COLO668 (cell line): ENCODE measurements at regions not wholly inside any gene's neighbourhood (a gene's known extent, or its start where the extent isn't known, plus 50 kb on each side); places are given as distances from the start of the nearest gene placed in this dataset.
"Not testable (repeated sequence)": the region's sequence is repeated elsewhere in the genome, so short reads cannot be mapped to it uniquely, and the experiment has no call there.

Source experiments
- DNase-seq: peaks from one replicate; lab custom pipeline; 2025; ENCODE audit not compliant: unreplicated experiment; lab: John Stamatoyannopoulos, UW

DNA sequence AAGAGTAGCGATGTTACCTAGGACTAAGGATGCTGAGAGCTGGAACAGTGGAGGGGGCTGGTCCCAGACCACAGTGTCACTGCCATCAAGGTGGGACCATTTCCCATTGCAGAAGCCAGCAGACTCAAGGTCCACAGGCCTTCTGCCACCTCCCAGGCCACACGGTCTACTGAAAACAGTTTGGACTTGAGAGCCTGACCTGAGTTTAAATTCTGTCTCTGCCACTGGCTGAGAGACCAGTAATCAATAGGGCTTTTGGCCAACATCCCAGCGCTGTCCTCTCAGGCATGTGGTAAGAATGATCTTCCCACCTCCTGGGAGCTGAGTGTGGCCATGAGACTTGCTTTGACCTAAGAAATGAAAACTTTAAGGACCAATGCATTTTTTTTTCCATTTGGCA is 331.4 kb upstream of the CDH5 start:
- no peak for DNase-seq

DNA sequence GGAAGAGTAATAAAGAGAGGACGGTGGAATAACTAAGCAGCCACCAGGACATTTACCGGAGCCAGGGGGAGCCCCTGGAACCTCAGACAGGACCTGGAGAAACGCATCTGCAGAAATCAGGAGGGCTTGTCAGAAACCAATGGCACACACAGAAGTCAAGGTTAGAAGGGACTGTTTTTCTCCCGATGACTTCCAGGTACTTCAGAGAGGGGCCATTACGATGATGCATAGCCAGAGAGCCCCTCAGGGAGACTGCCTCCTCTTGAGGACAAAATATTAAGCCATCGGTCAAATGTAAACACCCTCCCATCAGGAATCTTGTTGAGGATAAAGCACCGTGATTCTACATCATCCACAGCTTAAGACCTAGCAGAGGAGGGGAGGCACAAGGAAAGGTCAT is 333.6 kb upstream of the CDH5 start:
- no peak for DNase-seq

DNA sequence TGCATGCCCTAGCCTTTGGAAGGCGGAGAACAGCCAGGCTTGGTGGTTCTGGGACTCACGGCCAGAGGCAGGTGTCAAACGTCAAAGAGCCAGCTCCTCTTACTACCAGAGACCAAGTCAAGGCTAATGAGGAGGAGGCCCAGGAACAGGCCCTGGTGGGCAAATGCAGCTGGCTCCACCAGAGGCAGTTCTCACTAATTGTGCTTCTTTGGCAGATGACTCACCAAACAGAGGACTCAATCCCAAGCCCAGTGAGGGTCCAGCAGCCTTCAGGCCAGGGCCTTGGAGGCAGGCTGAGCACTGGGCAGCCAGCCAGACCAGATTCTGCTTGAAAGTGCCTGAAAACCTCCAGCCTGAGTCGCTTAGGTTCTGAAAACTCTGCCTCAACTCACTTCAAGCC is 336.5 kb upstream of the CDH5 start:
- DNase-seq = no peak

DNA sequence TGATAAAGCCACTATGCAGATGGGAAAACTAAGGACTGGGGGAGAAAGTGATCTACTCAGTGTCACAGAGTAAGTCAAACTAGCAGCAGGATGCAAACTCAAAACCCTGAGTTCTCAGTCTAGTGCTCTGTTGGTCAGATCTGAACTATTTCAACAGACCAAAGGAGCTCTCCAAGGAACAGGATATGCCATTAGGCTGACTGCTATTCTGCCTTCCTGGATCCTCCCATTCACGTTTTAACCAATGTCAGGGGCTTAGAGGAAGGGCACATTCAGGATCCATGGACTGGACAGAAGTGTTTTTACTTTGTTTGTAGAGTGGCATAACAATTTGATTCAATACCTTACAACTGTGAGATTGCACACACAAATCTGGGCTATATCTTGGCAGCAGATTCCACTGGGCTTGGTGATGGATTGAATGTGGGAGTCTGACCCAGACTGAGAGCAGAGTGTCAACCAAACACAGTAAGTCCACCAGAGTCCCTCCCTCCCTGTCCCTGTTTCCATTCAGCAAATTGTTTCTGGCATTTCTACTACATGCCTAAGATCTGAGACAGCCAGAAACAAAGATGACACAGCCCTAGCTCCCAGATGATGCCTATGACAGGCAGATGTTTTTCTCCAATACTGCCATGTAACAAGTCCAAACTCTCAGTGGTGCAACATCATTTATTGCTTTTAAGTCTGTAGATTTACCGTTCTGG is 337.8 kb upstream of the CDH5 start:
- DNase-seq = no peak

DNA sequence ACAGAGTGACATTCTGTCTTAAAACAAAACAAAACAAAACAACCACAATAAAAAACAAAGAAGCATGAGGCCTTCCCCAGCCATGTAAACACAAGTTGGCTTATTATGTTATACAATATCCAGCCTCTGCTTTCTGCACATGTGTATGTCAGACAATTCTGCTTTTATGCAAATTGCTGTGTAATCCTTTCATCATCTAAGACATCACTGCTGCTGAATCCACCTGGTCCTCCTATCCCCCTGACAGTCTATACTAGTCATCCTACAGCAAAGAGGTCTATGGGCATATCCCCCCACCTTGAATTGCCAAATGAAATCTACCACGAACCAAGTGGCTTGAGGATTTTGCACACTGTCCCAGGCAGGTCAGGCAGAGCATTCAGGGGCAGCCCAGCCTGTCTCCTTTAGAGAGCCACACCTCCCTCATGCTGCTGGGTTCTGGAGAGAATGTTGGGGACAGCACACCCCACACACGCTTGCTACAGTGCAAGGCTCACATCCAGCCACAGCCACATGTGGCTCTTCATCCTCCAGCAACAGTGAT is 339.6 kb upstream of the CDH5 start:
- no peak for DNase-seq

DNA sequence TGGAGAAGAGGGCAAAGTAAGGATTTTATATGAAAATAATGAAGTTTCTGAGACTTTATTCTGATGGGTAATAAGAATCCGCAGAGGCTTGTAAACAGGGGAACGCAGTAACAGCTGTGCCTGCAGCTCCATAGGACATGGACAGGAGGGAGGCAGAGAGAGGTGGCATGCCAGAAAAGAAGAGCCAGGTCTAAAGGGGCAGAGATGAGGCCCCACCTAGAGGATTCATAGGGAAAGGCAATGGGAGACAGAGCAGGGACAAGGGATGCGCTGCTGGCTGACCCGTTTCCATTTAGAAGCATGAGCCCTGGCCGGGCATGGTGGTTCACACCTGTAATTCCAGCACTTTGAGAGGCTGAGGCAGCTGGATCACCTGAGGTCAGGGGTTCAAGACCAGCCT is 340.3 kb upstream of the CDH5 start:
- DNase-seq = peak; percentile 5

GRCh38 chr16:66025751-66026150 is 340.7 kb upstream of the CDH5 start:
- no peak for DNase-seq

GRCh38 chr16:66024567-66024966 is 341.9 kb upstream of the CDH5 start:
- not testable (repeated sequence) for DNase-seq

GRCh38 chr16:66023481-66023880 is 343.0 kb upstream of the CDH5 start:
- no peak for DNase-seq

GRCh38 chr16:66020642-66021041 is 345.8 kb upstream of the CDH5 start:
- no peak for DNase-seq

- DNase-seq = no peak
These were observed 346.4 kb upstream of the CDH5 start for GRCh38 chr16:66020046-66020445.

GRCh38 chr16:66019502-66019901 is 347.0 kb upstream of the CDH5 start:
- not testable (repeated sequence) for DNase-seq

DNA sequence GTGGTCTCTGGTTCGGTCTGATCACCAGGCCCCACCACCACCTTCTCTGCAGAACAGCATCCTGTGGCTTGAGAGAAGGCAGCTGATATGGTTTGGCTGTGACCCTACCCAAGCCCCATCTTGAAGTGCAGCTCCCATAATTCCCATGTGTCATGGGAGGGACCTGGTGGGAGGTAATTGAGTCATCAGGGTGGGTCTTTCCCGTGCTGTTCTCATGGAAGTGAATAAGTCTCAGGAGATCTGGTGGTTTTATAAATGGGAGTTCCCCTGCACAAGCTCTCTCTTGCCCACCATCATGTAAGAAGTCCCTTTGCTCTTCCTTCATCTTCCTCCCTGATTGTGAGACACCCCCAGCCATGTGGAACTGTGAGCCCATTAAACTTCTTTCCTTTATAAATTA is 352.3 kb upstream of the CDH5 start:
- no peak for DNase-seq

GRCh38 chr16:66013486-66013885 is 353.0 kb upstream of the CDH5 start:
- DNase-seq = no peak

- DNase-seq = no peak
These were observed 358.4 kb upstream of the CDH5 start for GRCh38 chr16:66008136-66008535.

DNA sequence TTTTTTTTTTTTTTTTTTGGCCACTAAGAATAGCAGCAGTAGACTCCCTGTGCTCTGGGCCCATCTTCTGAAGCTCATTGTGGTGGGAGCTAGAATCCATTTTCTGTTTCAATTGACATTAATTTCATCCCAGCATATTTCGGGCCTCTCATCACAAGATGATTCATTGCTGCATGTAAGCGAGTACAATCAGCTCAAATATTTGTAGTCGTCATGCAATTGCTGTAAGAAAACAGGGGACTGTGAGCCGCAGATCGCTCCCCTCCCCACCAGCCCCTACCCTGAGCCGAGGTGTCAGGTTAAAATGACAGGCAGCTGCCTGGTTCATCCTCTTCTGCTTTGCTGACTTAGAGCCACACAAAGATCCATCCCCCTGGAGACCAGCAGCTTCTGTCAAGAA is 358.8 kb upstream of the CDH5 start:
- no peak for DNase-seq

DNA sequence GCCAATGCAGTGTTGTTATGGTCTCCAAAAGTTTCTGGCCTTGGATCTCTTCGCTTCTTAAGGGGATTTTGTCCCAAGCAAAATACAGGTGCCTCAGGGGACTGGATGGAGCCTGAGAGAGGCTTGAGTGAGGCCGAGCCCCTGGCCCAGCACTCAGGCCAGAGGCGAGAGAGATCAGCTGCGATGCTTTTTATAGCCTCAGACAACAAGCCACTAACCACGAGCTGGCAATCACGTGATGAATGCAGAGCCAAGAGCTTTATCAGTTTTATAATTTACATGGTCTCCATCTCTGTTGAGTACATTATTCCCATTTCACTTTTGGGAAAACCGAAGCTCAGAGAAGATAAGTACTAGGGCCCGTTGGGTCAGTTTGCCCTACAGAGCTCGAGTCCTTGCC is 360.0 kb upstream of the CDH5 start:
- DNase-seq = no peak

DNA sequence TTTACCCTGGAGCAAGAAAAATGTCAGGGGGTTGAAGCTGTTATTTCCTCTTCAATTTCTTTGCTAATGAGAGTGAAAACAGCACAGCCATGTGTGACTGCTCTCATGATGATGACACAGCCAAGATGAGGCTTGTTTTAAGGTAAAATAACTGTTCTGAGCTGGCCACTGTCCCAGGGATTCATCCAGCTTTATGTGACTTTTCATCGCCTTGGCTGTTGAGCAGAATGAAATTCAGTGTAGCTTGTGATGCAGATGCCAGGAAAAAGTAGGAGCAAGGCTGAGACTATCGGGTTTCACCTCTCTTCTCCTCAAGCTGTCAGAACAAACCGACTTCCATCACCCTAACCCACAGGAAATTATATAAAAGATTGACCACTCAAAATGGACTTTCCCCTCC is 361.8 kb upstream of the CDH5 start:
- no peak for DNase-seq

GRCh38 chr16:66003201-66003600 is 363.3 kb upstream of the CDH5 start:
- DNase-seq = no peak

GRCh38 chr16:66002601-66003000 is 363.9 kb upstream of the CDH5 start:
- DNase-seq = no peak

DNA sequence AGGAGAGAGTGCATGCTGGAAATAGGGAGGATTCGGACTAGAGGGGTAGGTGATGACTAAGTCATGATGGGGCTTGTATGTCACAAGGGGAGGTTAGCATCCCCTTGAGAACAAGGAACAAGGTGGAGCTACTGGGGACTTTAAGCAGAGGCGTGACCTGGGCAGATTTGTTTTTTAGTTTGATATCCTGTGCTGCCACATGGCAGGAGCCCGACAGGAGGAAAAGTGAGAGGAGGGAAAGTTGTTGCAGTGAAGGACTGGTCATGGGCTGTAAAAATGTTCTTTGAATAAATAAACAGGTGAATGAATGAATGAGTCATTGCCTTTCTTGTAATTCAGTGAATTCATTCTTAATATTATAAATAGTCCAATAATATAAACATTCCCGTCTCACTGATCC is 365.1 kb upstream of the CDH5 start:
- DNase-seq = no peak

GRCh38 chr16:65998443-65998842 is 368.0 kb upstream of the CDH5 start:
- DNase-seq = peak; percentile 8

- peak; percentile 14 for DNase-seq
These were observed 372.2 kb upstream of the CDH5 start for GRCh38 chr16:65994291-65994690.
